Caco-2 (cell line): ENCODE measurements at regions not wholly inside any gene's neighbourhood (a gene's known extent, or its start where the extent isn't known, plus 50 kb on each side); places are given as distances from the start of the nearest gene placed in this dataset.

Source experiments
- BruUV-seq: library from RNA; stranded (reverse); fragments of 400-500 nt; replicated peaks from 2 replicates; lab custom pipeline; 2021; lab: Mats Ljungman, UMichigan
- CTCF ChIA-PET: fragments of 300-600 bp; sonication (Branson Sonifier 250); formaldehyde crosslinking; loops from one replicate; lab custom pipeline; 2022; ENCODE audit warnings: antibody characterized with exemption; lab: Charles Lee
- POLR2A ChIA-PET: fragments of 300-600 bp; sonication (Branson Sonifier 250); formaldehyde crosslinking; loops from one replicate; lab custom pipeline; 2022; ENCODE audit warnings: antibody characterized with exemption; lab: Charles Lee
- DNase-seq, 2 experiments: peaks; one replicate each; pipeline versions ENCODE4 v3.0.0 to v3.0.0-alpha.2; 2020 to 2022
- H3K27me3 ChIP-seq: replicated peaks from 2 replicates; pipeline ENCODE4 v1.6.0; 2011; ENCODE audit warnings: low read length; ENCODE audit not compliant: control insufficient read depth, insufficient read depth
- H3K36me3 ChIP-seq: 2 replicates; pipeline ENCODE4 v1.5.1; 2011; ENCODE audit warnings: low read length; ENCODE audit not compliant: control insufficient read depth, insufficient read depth
- H3K4me1 ChIP-seq: fragments of 250-450 bp; sonication (Bioruptor Pico); 2 replicates; pipeline ENCODE4 v1.5.1; 2020; ENCODE audit warnings: mild to moderate bottlenecking
- H3K4me3 ChIP-seq: 2 replicates; pipeline ENCODE4 v1.5.1; 2011; ENCODE audit warnings: low read depth, mild to moderate bottlenecking, control low read depth, low read length
- H3K9me3 ChIP-seq: fragments of 250-450 bp; sonication (Bioruptor Pico); 2 replicates; pipeline ENCODE4 v1.5.1; 2020; ENCODE audit warnings: mild to moderate bottlenecking, moderate library complexity
- H3K27ac Mint-ChIP-seq: one replicate; pipeline ENCODE4 v1.8.0; 2022; ENCODE audit warnings: mixed read lengths; ENCODE audit not compliant: unreplicated experiment
- H3K27me3 Mint-ChIP-seq: one replicate; pipeline ENCODE4 v1.8.0; 2022; ENCODE audit warnings: mixed read lengths; ENCODE audit not compliant: insufficient read depth, unreplicated experiment
- H3K36me3 Mint-ChIP-seq: one replicate; pipeline ENCODE4 v1.8.0; 2022; ENCODE audit warnings: mild to moderate bottlenecking, mixed read lengths; ENCODE audit not compliant: insufficient read depth, unreplicated experiment
- H3K4me1 Mint-ChIP-seq: one replicate; pipeline ENCODE4 v1.8.0; 2022; ENCODE audit warnings: low read depth, mixed read lengths; ENCODE audit not compliant: unreplicated experiment
- H3K4me3 Mint-ChIP-seq: one replicate; pipeline ENCODE4 v1.8.0; 2022; ENCODE audit warnings: mild to moderate bottlenecking, moderate library complexity, mixed read lengths; ENCODE audit not compliant: unreplicated experiment
- H3K9me3 Mint-ChIP-seq: one replicate; pipeline ENCODE4 v1.8.0; 2022; ENCODE audit warnings: mixed read lengths; ENCODE audit not compliant: unreplicated experiment
- intact Hi-C: fragments of 100-400 bp; cut with micrococcal nuclease; formaldehyde crosslinking; loops from one replicate; pipeline ENCODE4 v1.10.0; 2022; ENCODE audit not compliant: unreplicated experiment
- TF ChIP-seq, protein P1 (sequence below), 2 experiments: fragments of 200-600 bp in 1 of 2; IDR thresholded peaks; 1 replicate in 1 of 2; 2 replicates in 1 of 2; pipeline versions ENCODE4 v1.5.1 to v1.8.0; 2011 to 2022; ENCODE audit warnings: antibody characterized with exemption in 1 of 2, control low read depth in 1 of 2, inconsistent platforms in 1 of 2, low read depth in 1 of 2, low read length in 1 of 2, mild to moderate bottlenecking in 1 of 2, moderate library complexity in 1 of 2; ENCODE audit not compliant: insufficient read depth in 1 of 2, severe bottlenecking in 1 of 2, unreplicated experiment in 1 of 2

DNA sequence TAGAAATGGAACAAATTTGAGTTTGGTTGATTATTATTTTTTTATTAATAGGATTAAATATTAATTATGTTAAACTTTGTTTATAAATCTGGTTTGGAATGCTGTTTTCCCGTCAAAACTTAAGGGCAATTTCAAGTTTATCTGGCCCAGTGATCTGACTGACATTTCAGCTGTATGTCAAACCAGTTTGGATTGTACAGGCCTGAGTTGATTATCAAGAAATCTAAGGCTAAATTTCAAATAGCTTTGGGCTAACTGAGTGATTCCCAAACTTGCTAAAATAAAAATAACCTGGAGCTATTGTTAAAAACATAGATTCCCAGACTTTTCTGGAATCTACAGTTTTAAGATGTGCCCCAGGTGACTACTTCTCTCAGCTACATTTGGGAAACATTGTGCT, 65.9 kb upstream of the SPOPL start:
- Histone ChIP-seq H3K36me3 (no peaks in the 10 kb centered on the region), H3K27me3 (no peaks in the 10 kb centered on the region), H3K4me3 (no peak overlapping the region), H3K4me1 (peaks cover 34% of the 10 kb centered on the region), H3K9me3 (no peaks in the 10 kb centered on the region)
- POLR2A ChIA-PET, result no interaction called here
- no peak overlapping the region for H3K27ac Mint-ChIP-seq
- intact Hi-C loops, result no loop called here
- no TSS peak for BruUV-seq
- CTCF ChIA-PET, result no interaction called here
- no peaks in the 10 kb centered on the region for H3K27me3 Mint-ChIP-seq
- TF ChIP-seq, protein P1, sequence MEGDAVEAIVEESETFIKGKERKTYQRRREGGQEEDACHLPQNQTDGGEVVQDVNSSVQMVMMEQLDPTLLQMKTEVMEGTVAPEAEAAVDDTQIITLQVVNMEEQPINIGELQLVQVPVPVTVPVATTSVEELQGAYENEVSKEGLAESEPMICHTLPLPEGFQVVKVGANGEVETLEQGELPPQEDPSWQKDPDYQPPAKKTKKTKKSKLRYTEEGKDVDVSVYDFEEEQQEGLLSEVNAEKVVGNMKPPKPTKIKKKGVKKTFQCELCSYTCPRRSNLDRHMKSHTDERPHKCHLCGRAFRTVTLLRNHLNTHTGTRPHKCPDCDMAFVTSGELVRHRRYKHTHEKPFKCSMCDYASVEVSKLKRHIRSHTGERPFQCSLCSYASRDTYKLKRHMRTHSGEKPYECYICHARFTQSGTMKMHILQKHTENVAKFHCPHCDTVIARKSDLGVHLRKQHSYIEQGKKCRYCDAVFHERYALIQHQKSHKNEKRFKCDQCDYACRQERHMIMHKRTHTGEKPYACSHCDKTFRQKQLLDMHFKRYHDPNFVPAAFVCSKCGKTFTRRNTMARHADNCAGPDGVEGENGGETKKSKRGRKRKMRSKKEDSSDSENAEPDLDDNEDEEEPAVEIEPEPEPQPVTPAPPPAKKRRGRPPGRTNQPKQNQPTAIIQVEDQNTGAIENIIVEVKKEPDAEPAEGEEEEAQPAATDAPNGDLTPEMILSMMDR (IDR thresholded peaks at IDR 0.05; ENCODE audit: insufficient read depth in 1 of 2, low read depth in 1 of 2, low read length in 1 of 2, severe bottlenecking in 1 of 2, unreplicated experiment in 1 of 2), result no peak
- H3K9me3 Mint-ChIP-seq, result no peaks in the 10 kb centered on the region
- peaks cover 5% of the 10 kb centered on the region for H3K36me3 Mint-ChIP-seq
- no peak overlapping the region for H3K4me3 Mint-ChIP-seq
- DNase-seq, result no peak
- peaks cover 23% of the 10 kb centered on the region for H3K4me1 Mint-ChIP-seq

DNA sequence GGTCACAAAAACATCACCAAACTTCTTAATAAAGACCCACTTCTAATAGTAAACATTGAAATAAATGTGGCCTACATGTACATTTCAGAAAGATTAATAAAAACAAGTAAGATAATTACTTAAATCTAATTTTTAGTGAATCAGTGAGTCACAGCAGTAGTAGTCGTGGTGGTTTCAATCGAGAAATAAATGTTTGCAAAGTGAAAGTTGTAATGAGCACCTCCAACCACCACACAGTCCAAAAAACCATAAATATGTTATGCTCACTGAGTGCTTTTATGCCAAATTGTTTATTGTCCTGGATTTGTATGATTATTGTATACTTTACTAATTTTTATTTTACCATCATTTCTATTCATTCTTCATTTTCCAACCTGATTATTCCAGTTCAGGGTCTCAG, 61.8 kb upstream of the SPOPL start:
- H3K4me3 ChIP-seq, result no peak overlapping the region
- peaks cover 5% of the 10 kb centered on the region for H3K36me3 Mint-ChIP-seq
- intact Hi-C loops, result no loop called here
- H3K4me3 Mint-ChIP-seq, result no peak overlapping the region
- no peaks in the 10 kb centered on the region for H3K27me3 Mint-ChIP-seq
- H3K4me1 Mint-ChIP-seq, result peaks cover 18% of the 10 kb centered on the region
- peaks cover 31% of the 10 kb centered on the region for H3K4me1 ChIP-seq
- no peaks in the 10 kb centered on the region for H3K27me3 ChIP-seq
- no peaks in the 10 kb centered on the region for H3K36me3 ChIP-seq
- ChIA-PET CTCF (no interaction called here), POLR2A (no interaction called here)
- H3K9me3 ChIP-seq, result no peaks in the 10 kb centered on the region
- peaks cover 9% of the 10 kb centered on the region for H3K9me3 Mint-ChIP-seq
- TF ChIP-seq, protein P1 (IDR thresholded peaks at IDR 0.05; ENCODE audit: insufficient read depth in 1 of 2, low read depth in 1 of 2, low read length in 1 of 2, severe bottlenecking in 1 of 2, unreplicated experiment in 1 of 2), result no peak
- H3K27ac Mint-ChIP-seq, result no peak overlapping the region
- no peak for DNase-seq
- no TSS peak for BruUV-seq

DNA sequence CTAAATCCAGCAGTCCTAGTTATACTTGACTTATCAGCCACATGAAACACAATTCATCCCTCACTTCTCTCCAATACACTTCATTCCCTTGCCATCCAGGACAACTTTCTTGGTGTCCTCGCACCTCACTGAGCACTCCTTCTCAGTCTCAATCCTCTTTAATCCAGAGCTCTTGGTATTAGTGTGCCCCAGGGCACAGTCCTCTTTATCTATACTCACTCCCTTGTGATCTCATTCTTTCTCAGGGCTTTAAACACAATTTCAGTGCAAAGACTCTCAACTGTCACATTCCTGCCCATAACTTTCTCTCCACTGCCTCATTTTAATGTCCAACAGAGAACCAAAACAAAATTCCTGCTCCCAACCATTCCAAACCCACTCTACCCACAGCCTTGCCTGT, 60.8 kb upstream of the SPOPL start:
- H3K27me3 ChIP-seq, result no peaks in the 10 kb centered on the region
- peaks cover 9% of the 10 kb centered on the region for H3K9me3 Mint-ChIP-seq
- peaks cover 23% of the 10 kb centered on the region for H3K4me1 Mint-ChIP-seq
- no peak overlapping the region for H3K4me3 Mint-ChIP-seq
- ChIA-PET POLR2A (interaction anchor here (0.5 kb wide), 1 partner anchor 68 kb away, joined by 4 read pairs; no protein-coding TSS in a partner anchor), CTCF (no interaction called here)
- no TSS peak for BruUV-seq
- H3K4me3 ChIP-seq, result no peak overlapping the region
- intact Hi-C loops, result no loop called here
- DNase-seq, result no peak
- H3K27me3 Mint-ChIP-seq, result no peaks in the 10 kb centered on the region
- peaks cover 5% of the 10 kb centered on the region for H3K36me3 Mint-ChIP-seq
- H3K36me3 ChIP-seq, result no peaks in the 10 kb centered on the region
- H3K4me1 ChIP-seq, result peaks cover 38% of the 10 kb centered on the region
- TF ChIP-seq, protein P1 (IDR thresholded peaks at IDR 0.05; ENCODE audit: insufficient read depth in 1 of 2, low read depth in 1 of 2, low read length in 1 of 2, severe bottlenecking in 1 of 2, unreplicated experiment in 1 of 2), result no peak
- no peak overlapping the region for H3K27ac Mint-ChIP-seq
- H3K9me3 ChIP-seq, result no peaks in the 10 kb centered on the region
